Fibroblast of skin of right biceps (primary cell): ENCODE measurements at regions not wholly inside any gene's neighbourhood (a gene's known extent, or its start where the extent isn't known, plus 50 kb on each side); places are given as distances from the start of the nearest gene placed in this dataset.

Experiments
- DNase-seq: peaks from one replicate; pipeline ENCODE4 v3.0.0-alpha.2; 2013

DNA sequence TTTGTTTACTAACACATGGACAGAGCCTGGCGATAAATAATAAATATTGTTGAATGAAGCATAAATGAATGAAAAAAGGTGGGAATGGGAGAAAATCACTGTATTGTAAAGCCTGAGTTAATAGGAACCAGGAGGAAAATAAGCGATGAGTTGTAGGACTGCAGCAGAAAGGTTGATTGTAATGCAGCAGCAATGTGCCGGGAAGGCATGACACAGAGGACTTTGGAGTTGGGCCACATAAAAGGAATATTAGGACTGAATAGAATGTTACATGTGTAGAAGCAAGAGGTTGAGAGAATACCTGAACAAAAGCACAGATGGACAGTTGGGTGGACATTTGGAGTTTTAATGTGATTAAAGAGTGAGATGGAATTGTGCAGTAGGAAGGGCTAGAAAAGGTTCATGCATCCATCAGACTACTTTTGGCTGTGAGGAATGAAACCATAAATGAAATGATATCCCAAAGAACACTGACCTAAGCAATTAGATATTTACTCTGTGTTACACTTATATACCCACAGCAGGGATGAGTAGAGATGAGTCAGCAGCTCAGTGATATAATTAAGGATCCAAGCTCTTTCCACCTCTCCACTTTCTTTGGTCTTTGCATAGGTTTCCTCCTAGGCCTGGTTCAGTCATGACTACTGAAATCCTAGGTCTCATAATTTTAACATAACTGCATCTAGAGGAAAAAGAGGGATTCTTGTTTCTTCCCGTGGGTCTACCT lies 55.4 kb downstream of the CCER1 start:
- DNase-seq, result peak; percentile 85

DNA sequence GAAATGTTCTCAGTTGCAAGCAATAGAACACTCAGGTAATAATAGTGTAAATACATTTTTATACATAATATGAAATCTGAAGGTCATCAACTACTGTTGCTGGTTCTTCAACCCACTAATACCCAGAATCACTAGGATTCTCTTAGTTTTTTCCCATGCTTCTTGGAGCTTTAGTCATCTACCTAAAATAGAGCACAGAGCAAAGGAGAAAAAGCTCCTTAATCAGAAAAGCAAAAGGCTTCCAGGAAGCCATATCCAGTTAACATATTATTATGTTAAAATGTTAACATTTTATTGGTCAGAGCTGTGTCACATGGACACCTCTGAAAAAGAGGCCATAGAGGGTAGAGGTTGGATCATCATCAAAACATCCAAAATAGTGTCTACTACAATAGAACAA lies 57.0 kb downstream of the CCER1 start:
- peak; percentile 35 for DNase-seq

DNA sequence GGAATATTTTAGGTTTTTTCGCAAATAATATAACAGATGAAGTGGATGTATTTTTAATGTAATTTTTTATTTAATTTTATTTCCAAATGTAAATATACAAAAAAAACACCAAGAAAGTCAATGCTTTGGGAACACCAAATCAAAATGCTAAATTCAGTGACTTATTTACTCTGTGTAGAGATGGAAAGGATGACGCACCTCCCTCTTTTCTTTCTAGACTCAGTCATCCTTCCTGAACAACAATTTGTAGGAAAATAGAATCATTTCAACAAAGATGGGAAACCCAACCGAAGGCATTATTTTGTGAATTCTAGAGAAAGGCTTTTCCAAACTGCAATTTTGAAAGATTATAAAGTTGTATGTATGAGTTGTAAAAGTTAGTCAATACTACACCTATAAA lies 57.7 kb downstream of the CCER1 start:
- no peak for DNase-seq

DNA sequence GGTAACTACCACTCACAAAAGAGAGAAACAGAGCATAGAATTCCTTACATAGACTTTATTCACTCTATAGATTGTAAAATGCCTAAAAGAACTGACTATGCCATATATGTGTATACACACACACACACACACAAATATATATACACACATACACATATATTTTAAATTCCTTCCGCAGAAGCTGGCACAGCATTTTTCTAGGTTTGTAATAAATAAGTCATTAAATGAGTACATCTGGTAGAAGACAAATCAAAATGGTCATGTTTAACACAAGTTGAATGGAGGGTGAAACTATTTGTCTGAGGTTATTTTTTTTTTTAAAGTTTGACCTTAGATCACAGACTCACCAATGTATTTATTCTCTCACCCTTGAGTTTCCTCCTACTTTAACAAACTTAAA lies 58.2 kb downstream of the CCER1 start:
- DNase-seq, result peak; percentile 43

DNA sequence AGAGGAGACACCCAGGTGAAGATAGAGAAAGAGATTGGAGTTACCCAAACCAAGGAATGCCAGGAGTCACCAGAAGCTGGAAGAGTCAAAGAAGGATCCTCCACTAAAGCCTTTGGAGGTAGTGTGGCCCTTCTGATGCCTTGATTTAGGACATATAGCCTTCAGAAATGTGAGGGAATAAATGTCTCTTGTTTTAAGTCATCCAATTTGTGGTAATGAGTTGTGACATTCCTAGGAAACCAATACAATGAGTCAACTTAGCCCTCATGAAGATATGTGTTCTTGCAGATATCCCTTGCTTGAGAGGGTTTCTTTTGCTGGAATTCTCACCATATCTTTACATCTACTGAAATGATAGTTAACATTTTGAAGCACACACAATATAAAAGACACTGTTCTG lies 58.8 kb downstream of the CCER1 start:
- peak; percentile 96 for DNase-seq

DNA sequence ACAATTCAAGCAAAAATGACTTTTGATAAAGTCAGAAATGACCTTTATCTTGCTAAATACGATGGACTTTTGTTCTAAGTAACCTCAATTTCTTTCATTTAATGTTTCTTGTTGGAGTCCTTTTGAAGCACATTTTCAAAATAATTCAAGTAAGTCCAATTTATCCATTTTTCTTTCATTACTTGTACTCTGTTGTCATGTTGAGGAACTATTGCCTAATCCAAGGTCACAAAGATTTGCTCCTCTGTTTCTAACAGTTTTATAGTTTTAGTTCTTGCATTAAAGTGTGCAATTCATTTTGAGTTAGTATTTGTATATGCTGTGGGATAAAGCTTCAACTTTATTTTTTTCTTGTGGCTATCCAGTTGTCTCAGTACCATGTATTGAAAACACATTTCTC lies 66.7 kb downstream of the CCER1 start:
- no peak for DNase-seq

DNA sequence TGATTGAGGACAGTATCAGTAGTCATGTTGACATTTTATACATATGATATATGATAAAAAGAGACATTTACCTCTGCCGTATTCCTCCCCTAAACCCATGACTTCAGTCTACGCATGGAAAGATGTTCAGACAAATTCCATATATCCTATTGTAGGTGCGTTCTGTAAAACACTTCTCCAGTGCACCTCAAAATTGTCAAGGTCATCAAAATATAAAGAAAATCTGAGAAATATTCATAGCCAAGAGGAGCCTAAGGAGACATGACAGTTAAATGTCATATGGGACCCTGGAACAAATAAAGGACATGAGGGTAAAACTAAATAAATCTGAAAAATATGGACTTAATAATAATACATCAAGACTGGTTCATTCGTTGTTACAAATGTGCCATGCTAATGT lies 71.5 kb downstream of the CCER1 start:
- DNase-seq, result no peak

DNA sequence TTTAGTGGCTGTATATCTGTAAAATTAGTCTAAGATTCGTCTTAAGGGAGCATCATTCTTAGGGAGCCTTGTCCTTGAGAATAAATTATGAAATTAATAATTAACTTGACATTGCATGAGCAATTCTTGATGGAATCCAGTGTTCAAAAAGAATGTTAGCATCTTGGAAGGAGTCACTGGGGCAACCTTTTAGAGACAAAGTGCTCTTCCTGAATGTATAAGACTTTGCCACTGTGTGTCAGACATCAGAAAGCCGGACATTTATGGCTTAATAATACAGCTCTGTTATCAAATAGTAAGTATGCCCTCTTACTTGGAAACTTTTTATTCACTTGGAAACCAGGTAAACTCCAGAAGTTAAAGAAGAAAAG lies 83.3 kb downstream of the CCER1 start:
- DNase-seq, result no peak

DNA sequence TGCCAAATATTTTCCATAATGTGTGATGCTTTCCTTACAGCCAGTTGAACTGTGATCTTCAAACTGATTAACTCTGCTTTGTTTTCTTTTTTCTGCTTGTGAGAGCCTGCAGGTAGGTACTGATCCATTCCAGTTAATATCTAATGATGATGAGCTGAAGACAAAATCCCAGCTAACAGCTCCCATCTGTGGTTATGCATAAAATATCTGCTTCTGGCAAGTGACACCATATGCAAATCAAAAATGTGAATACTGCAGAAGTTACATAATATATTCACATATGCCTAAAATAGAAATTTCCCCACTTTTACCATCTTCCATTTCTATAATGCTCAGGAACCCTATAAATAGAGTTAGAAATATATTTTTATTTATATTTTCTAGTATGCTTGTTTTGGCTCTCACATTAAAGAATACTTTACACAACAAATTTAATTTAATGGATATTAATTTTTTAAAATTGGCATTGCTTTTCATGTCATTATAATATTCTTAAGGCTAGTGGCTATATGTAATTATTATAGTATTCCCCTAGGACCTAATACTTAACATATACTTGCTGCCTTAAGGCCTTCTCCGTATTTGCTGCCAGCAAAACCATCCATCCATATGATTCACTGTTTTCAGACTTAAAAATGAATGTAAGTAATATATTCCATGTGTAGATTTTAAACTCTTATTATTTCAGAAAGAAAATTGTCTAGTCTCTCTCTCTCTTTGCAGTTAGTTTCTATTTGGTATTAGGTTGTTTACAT lies 83.8 kb downstream of the CCER1 start:
- peak; percentile 38 for DNase-seq

DNA sequence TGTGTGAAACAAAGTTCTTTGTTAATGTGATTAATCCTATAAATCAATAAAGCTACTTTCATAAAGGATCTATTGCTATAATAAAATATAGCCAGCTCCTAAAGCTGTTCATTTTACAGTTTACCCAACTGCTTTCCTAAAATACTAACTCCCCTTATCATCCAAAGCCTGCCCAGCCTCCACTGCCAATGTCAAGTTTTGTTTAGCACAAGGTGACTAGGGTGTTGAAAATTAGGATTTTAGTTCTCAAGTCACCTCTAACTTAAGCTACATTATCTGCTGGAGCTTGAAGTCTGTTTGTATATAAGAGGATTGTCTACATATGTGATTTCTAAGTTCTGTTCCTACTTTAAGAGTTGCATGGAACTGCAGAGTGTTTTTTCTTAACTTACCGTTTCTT lies 86.3 kb downstream of the CCER1 start:
- no peak for DNase-seq

DNA sequence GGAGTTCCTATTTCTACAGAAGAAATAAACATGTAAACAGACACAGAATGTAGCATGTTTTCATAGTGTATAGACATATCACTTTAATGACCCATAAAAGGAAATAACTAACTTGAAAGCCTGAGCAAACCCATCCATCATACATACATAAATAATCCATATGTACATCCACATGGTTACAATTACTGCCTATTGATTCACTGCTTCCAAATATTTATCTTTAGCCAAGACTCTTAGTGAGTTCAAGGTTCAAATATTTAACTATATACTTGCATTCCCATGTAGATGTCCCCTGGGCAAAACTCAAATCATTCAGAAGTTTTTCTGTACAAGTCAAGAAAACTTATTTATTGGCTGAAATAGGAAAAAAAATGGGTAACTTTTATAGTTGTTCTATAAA lies 95.4 kb downstream of the CCER1 start:
- no peak for DNase-seq

DNA sequence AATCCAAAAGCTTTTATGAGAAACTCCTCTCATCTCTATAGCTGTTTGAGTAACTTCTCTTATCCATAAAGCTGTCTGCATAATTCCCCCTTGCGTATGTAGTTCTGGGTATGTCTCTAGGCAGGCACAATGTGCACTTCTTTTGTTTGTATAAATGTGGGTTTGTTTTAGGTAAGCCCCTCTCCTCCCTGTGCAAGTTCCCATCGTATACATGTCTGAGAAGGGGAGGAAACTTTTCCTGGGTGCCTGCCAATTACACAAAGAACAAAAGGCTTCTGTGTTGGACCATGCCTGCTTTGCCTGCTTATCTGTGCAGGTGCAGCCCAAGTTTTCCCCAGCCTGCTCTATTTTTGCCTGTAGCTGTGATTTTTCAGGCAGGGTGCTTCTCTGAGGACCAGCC lies 96.7 kb downstream of the CCER1 start:
- no peak for DNase-seq

DNA sequence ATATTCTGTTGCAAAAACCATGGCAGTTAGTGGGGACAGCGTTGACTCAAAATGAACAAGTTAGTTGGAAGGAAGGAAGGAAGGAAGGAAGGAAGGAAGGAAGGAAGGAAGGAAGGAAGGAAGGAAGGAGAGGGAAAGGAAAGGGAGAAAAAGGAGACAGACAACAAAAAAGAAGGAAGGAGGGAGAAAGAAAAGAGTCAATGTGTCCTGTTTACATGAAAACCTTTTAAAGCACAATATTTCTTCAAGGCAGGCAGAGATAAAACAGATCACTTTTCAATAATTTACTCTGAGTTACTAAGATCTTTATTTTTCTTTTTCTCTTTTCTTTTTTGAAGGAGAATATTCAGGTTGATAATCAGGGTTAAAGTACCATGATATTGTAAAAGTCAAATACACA lies 99.4 kb downstream of the CCER1 start:
- DNase-seq, result no peak

DNA sequence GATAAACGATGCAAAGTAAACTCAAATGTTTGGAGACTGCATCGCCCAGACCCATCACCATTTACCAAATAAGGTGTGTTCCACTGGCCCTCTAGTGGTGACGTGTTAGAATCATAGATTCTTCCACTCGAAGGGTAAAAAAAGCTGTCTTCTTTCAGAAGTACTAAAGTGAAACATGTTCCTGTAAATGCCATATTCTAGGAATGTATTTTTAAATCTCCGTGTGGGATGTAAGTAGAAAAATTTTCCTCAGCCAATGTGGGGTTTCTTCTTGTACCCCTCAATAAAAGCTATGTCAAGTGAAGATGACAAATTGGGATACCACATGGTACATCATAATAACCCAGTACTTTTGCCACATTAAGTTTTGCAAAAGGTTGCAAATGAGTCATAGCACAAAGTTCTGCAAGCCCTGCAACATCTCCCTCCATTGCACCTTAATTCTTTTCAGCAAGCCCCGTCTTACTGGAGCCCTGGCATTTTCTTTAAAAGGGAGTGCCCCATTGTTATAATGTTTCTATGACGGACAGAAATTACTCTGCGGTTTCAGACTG lies 100.8 kb downstream of the CCER1 start:
- peak; percentile 50 for DNase-seq

DNA sequence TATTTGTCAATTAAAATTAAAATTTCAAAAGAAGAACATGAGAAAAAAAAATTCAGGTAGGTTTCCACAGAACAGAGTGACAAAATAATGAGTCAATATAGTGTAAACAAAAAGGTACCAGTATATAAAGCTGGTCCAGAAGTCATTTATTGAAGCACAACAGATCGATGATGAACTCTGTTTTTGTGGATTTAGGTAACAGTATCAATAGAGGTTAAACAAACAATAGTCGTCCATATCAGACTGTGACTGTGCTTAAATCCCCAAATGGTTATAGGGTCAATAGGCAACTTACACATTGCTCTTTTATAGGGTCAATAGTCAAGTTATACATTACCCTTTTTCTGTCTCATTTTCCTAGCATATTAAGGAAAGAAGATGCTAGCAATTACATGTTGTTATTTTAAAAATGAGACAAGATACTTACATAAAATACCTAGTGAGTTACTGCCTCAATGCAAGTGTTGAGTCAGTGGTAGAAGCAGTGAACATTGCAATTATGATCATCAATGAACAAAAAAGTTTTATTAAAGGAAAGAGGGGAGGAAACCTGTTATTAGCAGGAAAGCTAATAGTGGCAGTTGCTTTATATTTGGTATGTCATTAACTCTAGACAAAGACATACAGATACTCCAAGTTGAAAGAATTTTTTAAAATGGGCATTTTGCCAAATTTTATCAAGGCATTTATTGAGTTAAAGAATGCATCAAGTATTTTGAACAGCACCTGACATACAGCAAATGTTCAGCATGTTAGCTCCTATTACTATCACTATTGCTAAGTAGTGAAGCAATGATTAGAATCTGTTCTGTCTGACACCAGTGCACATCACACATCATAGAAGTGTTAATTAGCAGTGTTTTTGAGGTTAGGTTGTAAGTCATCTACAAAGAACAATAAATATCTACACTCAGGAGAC lies 102.9 kb downstream of the CCER1 start:
- no peak for DNase-seq

DNA sequence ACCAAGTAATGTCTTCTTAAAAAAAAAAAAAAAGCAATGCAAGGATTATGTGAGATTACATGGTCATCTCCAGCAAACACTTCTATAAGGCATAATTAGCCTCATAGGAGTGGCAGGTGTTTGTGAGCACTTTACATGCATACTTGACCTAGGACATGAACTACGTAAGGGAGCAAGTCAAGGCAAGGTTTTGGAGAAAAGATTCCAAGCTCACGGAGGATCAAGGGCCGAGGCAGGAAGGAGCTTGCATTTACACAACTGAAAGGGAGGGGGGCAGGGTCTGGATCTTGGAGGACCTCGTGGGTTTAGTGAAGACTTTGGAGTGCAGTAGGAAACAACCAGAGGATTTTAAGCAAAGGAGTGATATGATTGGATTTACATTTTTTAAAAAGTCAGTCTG lies 112.5 kb downstream of the CCER1 start:
- DNase-seq, result no peak

DNA sequence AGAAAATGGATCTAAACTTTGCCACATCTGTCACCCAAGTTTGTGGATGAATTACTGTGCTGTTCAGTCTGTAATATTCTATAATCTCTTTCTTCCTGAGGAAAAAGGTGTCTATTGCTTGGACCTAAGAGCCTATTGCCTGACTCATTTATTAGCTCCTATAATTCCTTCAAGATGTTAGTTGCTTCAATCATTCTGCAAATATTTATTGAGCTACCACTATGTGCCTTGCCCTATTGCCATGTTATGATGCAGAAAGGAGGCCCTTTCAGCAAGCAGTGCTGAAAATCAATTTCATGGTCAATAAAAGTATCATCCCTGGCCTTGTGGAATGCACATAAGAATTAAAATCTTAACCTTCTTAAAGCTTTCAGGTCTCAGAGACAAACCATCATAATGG lies 113.6 kb downstream of the CCER1 start:
- DNase-seq, result peak; percentile 32

DNA sequence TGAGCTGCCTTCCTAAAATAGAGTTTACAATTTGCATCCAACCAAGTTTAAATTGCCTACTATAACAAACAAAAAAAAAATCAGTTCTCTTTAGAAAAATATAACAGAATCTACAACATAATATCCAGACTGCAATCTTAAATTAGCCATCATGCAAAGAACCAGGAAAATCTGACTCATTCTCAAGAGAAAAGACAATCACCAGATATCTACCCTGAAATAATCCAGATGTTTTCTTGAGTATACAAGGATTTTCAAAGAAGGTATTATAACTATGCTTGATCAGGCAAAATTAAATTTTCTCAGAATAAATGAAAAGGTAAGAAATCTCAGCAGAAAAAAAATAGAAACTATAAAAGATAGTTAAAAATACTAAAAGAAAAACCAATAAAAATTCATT lies 115.6 kb downstream of the CCER1 start:
- DNase-seq, result no peak

DNA sequence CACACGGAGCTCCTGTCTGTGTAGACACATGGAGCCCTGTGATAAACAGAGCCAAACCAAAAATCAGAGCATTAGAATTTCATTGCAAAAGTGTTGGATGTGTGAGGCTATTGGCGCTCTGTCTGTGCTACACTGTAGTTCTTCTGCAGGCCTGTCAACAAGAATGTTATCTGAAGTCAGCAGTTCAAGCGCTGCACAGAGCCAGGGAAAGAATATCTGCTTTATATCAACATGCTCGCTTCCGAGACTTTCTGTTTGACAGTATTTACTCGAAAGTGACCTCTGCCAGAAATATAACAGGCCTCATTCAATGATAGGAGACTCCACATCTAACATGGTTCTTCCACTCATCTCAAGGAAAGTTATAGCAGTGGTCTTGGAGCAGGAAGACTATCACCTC lies 118.3 kb downstream of the CCER1 start:
- no peak for DNase-seq

DNA sequence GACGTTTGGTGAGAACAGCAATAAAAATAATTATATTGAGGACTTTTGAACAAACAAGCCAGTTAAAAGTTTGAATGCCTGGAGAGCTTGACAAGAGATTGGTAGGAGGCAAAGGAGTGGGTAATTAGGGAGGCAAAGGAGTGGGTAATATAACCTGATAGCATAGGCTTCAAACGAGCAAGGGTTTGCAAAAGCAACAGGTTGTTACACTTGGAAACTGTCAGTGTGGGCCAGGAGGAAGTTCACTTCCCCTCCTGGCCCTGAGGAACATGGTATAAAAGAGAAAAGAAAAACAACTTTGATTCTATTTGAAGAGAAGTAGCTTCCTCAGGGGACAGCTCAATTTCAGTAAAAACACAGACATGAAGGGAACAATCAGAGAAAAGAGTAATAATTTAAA lies 121.7 kb downstream of the CCER1 start:
- DNase-seq, result no peak

DNA sequence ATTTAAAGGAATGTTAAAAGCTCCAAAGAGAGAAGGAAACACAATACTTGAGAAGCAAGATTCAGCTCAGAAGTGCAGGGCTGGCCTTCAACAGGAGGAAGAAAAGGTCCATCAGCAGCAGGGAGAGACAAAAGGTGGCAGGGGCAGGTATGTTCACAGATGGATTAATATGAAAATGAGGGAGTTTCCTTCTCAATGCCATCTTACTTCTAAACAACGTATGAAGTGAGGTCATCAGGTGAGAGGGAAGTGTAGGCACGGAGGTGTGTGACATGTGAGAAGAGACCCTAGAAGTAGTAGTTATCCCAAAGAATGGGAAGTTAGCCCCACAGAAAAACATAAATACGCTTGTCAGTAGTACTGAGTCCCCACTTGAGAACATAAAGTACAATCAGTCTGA lies 122.5 kb downstream of the CCER1 start:
- DNase-seq, result no peak

DNA sequence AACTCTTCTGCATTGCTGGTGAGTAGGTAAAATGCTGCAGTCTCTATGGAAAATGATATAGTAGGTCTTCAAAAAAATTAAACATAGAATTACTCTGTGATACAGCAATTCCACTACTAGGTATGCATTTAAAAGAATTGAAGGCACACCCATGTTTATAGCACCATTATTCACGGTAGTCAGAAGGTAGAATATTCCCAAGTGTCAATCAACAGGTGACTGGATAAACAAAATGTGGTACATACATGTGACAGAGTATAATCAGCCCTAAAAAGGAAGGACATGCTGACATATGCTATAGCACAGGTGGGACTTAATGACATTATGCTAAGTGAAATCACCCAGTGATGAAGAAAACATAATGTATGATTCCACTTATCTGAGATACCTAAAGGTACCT lies 123.3 kb downstream of the CCER1 start:
- no peak for DNase-seq

DNA sequence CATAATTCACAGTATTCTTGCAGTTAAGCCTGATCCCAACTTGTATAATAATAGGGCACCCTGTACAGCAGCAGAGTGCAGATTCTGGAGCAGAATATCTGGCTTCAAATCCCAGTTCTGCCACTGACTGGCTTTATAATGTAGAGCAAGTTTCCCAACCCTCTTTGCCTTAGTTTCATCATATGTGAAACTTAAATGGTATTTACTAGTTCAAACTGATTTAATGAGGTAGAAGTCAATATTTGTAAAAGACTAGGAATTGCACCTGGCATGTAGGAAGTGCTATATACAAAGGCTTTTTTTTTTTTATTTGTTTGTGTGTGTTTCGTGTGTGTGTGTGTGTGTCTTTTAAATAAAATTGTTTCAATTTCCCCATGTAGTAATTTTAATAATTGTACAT lies 125.9 kb downstream of the CCER1 start:
- DNase-seq, result no peak

DNA sequence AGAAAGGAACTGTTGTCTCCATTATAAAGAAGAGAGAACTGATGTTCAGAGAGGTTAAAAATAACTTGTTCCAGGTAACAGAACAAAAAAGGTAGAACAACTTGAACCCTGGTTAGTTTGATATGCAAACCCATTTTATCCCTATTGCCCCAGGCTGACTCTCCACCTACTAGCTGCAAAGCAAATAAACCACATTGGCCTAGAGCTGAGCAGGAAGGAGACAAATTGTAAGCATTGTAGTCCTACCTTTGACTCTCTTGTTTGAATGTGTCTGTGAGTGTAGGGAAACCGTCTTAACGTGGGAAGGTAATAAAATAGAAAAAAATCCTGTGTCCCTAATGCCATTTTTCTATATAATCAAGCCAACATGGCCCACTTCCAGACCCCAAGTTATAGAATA lies 126.4 kb downstream of the CCER1 start:
- DNase-seq, result no peak
